MM.1S (cell line): ENCODE measurements at regions not wholly inside any gene's neighbourhood (a gene's known extent, or its start where the extent isn't known, plus 50 kb on each side); places are given as distances from the start of the nearest gene placed in this dataset.

Experiments used
- EZH2 ChIP-seq: fragments of 300-600 bp; sonication (generic); optimal IDR thresholded peaks from 2 replicates; pipeline ENCODE3; 2017; ENCODE audit warnings: low read depth, mild to moderate bottlenecking, antibody characterized with exemption, low read length, mixed read lengths
- EZH2phosphoT487 ChIP-seq: fragments of 300-600 bp; sonication (generic); IDR thresholded peaks from 2 replicates; pipeline ENCODE4 v1.6.1; 2018; ENCODE audit warnings: antibody characterized with exemption, low read length
- TF ChIP-seq, protein P1 (sequence below): fragments of 300-600 bp; sonication (generic); IDR thresholded peaks from 2 replicates; pipeline ENCODE4 v1.5.1; 2016; ENCODE audit warnings: antibody characterized with exemption, low read length, mixed read lengths

DNA sequence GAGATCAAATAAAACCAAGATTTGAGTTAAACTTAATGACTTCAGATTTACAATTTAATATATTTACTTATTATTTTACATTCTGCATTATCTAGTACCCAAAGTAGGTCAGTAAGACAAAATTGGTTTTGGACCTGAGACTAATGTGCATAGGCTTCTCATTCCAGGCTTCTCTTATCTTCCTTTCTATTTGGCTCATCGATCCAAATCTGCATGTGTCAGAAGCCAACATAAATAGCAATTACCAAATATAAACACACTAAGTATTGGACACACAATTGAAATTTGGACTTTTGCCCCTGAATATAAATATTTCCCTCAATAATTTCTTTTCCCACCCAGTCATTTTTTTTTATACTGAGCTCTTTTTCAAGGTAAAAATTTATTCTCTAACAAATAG is 290.6 kb upstream of the ARHGEF26 start:
- TF ChIP-seq, protein P1, sequence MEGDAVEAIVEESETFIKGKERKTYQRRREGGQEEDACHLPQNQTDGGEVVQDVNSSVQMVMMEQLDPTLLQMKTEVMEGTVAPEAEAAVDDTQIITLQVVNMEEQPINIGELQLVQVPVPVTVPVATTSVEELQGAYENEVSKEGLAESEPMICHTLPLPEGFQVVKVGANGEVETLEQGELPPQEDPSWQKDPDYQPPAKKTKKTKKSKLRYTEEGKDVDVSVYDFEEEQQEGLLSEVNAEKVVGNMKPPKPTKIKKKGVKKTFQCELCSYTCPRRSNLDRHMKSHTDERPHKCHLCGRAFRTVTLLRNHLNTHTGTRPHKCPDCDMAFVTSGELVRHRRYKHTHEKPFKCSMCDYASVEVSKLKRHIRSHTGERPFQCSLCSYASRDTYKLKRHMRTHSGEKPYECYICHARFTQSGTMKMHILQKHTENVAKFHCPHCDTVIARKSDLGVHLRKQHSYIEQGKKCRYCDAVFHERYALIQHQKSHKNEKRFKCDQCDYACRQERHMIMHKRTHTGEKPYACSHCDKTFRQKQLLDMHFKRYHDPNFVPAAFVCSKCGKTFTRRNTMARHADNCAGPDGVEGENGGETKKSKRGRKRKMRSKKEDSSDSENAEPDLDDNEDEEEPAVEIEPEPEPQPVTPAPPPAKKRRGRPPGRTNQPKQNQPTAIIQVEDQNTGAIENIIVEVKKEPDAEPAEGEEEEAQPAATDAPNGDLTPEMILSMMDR: no peak
- TF ChIP-seq EZH2phosphoT487 (no peak), EZH2 (no peak)
